Peyer's patch (tissue), 4 donors: ENCODE measurements at regions not wholly inside any gene's neighbourhood (a gene's known extent, or its start where the extent isn't known, plus 50 kb on each side); places are given as distances from the start of the nearest gene placed in this dataset.

Experiments
- POLR2A ChIP-seq, 2 donors: fragments of 450-650 bp; IDR thresholded peaks; one replicate each; pipeline ENCODE4 v1.5.1; 2017; ENCODE audit warnings: antibody characterized with exemption in 2 of 2, mild to moderate bottlenecking in 2 of 2, moderate library complexity in 2 of 2
- TF ChIP-seq, protein P1 (sequence below), 6 experiments: fragments of 450-650 bp in 4 of 6; fragments of 200-600 bp in 2 of 6; sonication (generic) in 1 of 6; IDR thresholded peaks; one replicate each; pipeline ENCODE4 v1.5.1; 2017 to 2019; ENCODE audit warnings: antibody characterized with exemption in 6 of 6, mild to moderate bottlenecking in 3 of 6, moderate library complexity in 1 of 6

DNA sequence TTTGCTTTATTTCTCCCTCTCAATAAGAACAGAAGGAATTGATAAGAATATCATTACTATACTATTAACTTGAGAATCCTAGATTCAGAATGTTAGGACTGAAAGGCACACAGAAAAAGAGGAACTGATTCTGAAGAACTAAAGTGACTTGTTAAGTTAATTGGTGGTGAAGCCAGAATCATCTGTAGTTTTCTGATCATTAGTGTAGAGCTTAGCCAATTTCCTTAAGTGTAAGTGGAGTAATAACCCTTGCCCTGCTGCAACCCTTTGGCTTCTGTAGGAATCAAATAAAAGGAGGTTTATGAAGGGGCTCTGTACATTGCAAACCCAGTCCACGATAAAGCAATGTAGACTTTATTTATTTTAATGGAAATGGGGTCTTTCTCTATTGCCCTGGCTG is 1186.0 kb downstream of the SORCS3 start:
- TF ChIP-seq, protein P1, sequence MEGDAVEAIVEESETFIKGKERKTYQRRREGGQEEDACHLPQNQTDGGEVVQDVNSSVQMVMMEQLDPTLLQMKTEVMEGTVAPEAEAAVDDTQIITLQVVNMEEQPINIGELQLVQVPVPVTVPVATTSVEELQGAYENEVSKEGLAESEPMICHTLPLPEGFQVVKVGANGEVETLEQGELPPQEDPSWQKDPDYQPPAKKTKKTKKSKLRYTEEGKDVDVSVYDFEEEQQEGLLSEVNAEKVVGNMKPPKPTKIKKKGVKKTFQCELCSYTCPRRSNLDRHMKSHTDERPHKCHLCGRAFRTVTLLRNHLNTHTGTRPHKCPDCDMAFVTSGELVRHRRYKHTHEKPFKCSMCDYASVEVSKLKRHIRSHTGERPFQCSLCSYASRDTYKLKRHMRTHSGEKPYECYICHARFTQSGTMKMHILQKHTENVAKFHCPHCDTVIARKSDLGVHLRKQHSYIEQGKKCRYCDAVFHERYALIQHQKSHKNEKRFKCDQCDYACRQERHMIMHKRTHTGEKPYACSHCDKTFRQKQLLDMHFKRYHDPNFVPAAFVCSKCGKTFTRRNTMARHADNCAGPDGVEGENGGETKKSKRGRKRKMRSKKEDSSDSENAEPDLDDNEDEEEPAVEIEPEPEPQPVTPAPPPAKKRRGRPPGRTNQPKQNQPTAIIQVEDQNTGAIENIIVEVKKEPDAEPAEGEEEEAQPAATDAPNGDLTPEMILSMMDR (IDR thresholded peaks at IDR 0.05) = no peak
- no peak for TF ChIP-seq POLR2A (IDR thresholded peaks at IDR 0.05)
